ENCODE measurements at regions not wholly inside any gene's neighbourhood (a gene's known extent, or its start where the extent isn't known, plus 50 kb on each side); places are given as distances from the start of the nearest gene placed in this dataset.

DNA sequence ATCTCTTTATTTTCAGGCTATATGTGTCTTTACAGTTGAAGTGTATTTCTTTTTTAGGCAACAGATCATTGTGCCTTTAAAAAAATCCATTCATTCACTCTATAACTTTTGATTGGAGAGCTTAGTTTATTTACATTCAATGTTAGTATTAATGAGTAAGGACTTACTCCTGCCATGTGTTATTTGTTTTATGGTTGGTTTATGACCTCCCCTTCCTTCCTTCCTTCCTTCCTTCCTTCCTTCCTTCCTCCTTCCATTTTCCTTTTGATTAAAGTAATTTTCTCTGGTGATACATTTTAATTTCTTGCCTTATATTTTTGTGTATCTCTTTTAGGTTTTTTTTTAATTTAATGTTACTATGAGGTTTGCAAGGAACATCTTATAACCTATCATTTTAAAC, 1005.3 kb upstream of the EPHA7 start:
- TF ChIP-seq POLR2A (IDR thresholded peaks at IDR 0.05): no peak
- TF ChIP-seq EP300 (IDR thresholded peaks at IDR 0.05): no peak
- no peak for TF ChIP-seq CTCF (IDR thresholded peaks at IDR 0.05)
- no peak overlapping the region for H3K4me3 ChIP-seq
- H3K27me3 ChIP-seq: no peaks in the 10 kb centered on the region
- no peak overlapping the region for H3K27ac ChIP-seq
- no peaks in the 10 kb centered on the region for H3K4me1 ChIP-seq
- peaks cover 0 to 8% (median 0%) of the 10 kb centered on the region in 4 donors for H3K9me3 ChIP-seq
- no peaks in the 10 kb centered on the region for H3K36me3 ChIP-seq
- no peak for DNase-seq (ENCODE audit: low spot score in 2 of 2)

GRCh38 chr6:94417363-94417762, 998.0 kb upstream of the EPHA7 start:
- no peak overlapping the region for H3K27ac ChIP-seq
- WGBS, 2 donors: 81 to 88% methylated on average over 1 of the region's 1 CpG
- H3K36me3 ChIP-seq: no peaks in the 10 kb centered on the region
- H3K4me1 ChIP-seq: no peaks in the 10 kb centered on the region
- no peaks in the 10 kb centered on the region for H3K27me3 ChIP-seq
- DNase-seq (ENCODE audit: low spot score in 2 of 2): no peak
- H3K4me3 ChIP-seq: no peak overlapping the region
- TF ChIP-seq EP300 (IDR thresholded peaks at IDR 0.05) (no peak), CTCF (IDR thresholded peaks at IDR 0.05) (no peak), POLR2A (IDR thresholded peaks at IDR 0.05) (no peak)
- peaks cover 0 to 3% (median 0%) of the 10 kb centered on the region in 4 donors for H3K9me3 ChIP-seq

- Histone ChIP-seq H3K9me3 (peaks cover 0 to 3% (median 0%) of the 10 kb centered on the region in 4 donors), H3K4me1 (no peaks in the 10 kb centered on the region), H3K36me3 (no peaks in the 10 kb centered on the region), H3K27me3 (no peaks in the 10 kb centered on the region), H3K27ac (no peak overlapping the region), H3K4me3 (no peak overlapping the region)
- 64 to 84% methylated on average over 1 of the region's 1 CpG for WGBS, 2 donors
- no peak for DNase-seq (ENCODE audit: low spot score in 2 of 2)
- TF ChIP-seq CTCF (IDR thresholded peaks at IDR 0.05) (no peak), POLR2A (IDR thresholded peaks at IDR 0.05) (no peak), EP300 (IDR thresholded peaks at IDR 0.05) (no peak)
Measured at GRCh38 chr6:94414041-94414440, 994.7 kb upstream of the EPHA7 start.

DNA sequence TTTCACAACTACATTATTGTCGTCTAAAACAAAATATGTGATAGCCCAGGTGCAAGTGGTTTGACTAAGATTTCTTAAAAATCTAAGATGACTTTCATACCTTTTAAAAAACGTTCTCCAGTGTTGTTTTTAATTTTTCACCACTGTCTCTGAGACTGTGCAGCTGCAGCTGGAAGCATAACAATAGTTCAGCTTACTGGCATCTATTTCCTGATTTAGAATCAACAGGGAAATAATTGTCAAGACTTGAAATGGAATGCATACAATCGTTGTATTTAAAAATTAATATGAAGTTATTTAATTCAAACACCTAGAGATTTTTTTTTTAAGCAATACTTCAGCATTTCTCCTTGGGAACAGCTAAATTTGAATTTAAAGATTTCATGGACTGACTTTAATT, 982.0 kb upstream of the EPHA7 start:
- Histone ChIP-seq H3K36me3 (no peaks in the 10 kb centered on the region), H3K27me3 (no peaks in the 10 kb centered on the region), H3K9me3 (no peaks in the 10 kb centered on the region), H3K27ac (no peak overlapping the region), H3K4me1 (no peaks in the 10 kb centered on the region), H3K4me3 (no peak overlapping the region)
- no peak for DNase-seq (ENCODE audit: low spot score in 2 of 2)
- TF ChIP-seq EP300 (IDR thresholded peaks at IDR 0.05): no peak
- no peak for TF ChIP-seq POLR2A (IDR thresholded peaks at IDR 0.05)
- TF ChIP-seq CTCF (IDR thresholded peaks at IDR 0.05): no peak
- 20 to 26% methylated on average over 3 of the region's 3 CpGs for WGBS, 2 donors

GRCh38 chr6:94394822-94395221, 975.5 kb upstream of the EPHA7 start:
- Histone ChIP-seq H3K4me1 (no peaks in the 10 kb centered on the region), H3K4me3 (no peak overlapping the region), H3K36me3 (no peaks in the 10 kb centered on the region), H3K27me3 (no peaks in the 10 kb centered on the region), H3K9me3 (no peaks in the 10 kb centered on the region), H3K27ac (no peak overlapping the region)
- TF ChIP-seq CTCF (IDR thresholded peaks at IDR 0.05): no peak
- no peak for TF ChIP-seq POLR2A (IDR thresholded peaks at IDR 0.05)
- TF ChIP-seq EP300 (IDR thresholded peaks at IDR 0.05): no peak
- no peak for DNase-seq (ENCODE audit: low spot score in 2 of 2)
- 90 to 92% methylated on average over 2 of the region's 2 CpGs for WGBS, 2 donors

Data from tibial nerve (tissue), 4 donors.